Heart right ventricle (tissue), 16 donors: ENCODE measurements at regions not wholly inside any gene's neighbourhood (a gene's known extent, or its start where the extent isn't known, plus 50 kb on each side); places are given as distances from the start of the nearest gene placed in this dataset.

Experiments
- ATAC-seq, 8 donors: fragments of 200-7000 bp; cut with Tn5 transposase; one replicate each; pipeline ENCODE4 v1.9.1; 2020; ENCODE audit warnings: mild to moderate bottlenecking in 8 of 8, moderate library complexity in 8 of 8, moderate number of reproducible peaks in 1 of 8
- DNase-seq, 2 donors: peaks; one replicate each; pipeline ENCODE4 v3.0.0-alpha.2; 2020
- H3K27ac ChIP-seq, 10 donors: fragments of 200-600 bp; sonication (generic) in 2 of 10; one replicate each; pipeline versions ENCODE4 v1.5.0 to v1.8.0; 2020 to 2022; ENCODE audit warnings: mild to moderate bottlenecking in 3 of 10
- H3K27me3 ChIP-seq, 7 donors: fragments of 200-600 bp; one replicate each; pipeline ENCODE4 v1.8.0; 2021 to 2022; ENCODE audit warnings: mild to moderate bottlenecking in 2 of 7
- H3K36me3 ChIP-seq, 9 donors: fragments of 200-600 bp; sonication (generic) in 1 of 9; one replicate each; pipeline versions ENCODE4 v1.5.0 to v1.8.0; 2020 to 2022; ENCODE audit warnings: mild to moderate bottlenecking in 2 of 9
- H3K4me1 ChIP-seq, 9 donors: fragments of 200-600 bp; sonication (generic) in 1 of 9; one replicate each; pipeline versions ENCODE4 v1.5.0 to v1.8.0; 2020 to 2022; ENCODE audit warnings: mild to moderate bottlenecking in 4 of 9
- H3K4me3 ChIP-seq, 10 donors: fragments of 200-600 bp; sonication (generic) in 2 of 10; one replicate each; pipeline versions ENCODE4 v1.5.0 to v1.8.0; 2020 to 2022; ENCODE audit warnings: mild to moderate bottlenecking in 7 of 10, moderate library complexity in 2 of 10
- H3K9me3 ChIP-seq, 11 donors: fragments of 200-600 bp in 10 of 11; sonication (generic) in 2 of 11; one replicate each; pipeline versions ENCODE4 v1.5.0 to v1.8.0; 2013 to 2022; ENCODE audit warnings: mild to moderate bottlenecking in 2 of 11, control low read depth in 1 of 11, moderate library complexity in 1 of 11
- WGBS, 2 donors: extraction: QIAGEN DNeasy Blood & Tissue Kit; methylation state at CpG; one replicate each; pipeline ENCODE4 v1.1.7; 2013; ENCODE audit warnings: inconsistent platforms in 1 of 2; 5-methylcytosine and 5-hydroxymethylcytosine counted together
- intact Hi-C, 10 donors: fragments of 100-400 bp; cut with DNase I; formaldehyde crosslinking; loops; one replicate each; pipeline versions ENCODE4 v1.11.1 to v1.14.2; 2022
- TF ChIP-seq, protein P1 (sequence below), 9 donors: fragments of 200-600 bp; sonication (generic) in 2 of 9; IDR thresholded peaks; one replicate each; pipeline versions ENCODE4 v1.5.0 to v1.8.0; 2021 to 2022; ENCODE audit warnings: antibody characterized with exemption in 9 of 9, mild to moderate bottlenecking in 5 of 9, moderate library complexity in 1 of 9
- donor health status: Arrhythmogenic right ventricular cardiomyopathy.
- donor health status: ischemic (EF 13 %, LVEDD 7.1; RV severe dilation, severe dysfunction).
- donor health status: healthy with polysubstance abuse.
- donor health status: DM: no; HTN: yes; CAD: no.
- donor health status: DM: no; HTN: no; CAD: no.
- donor health status: ischemic (EF 25% LVEDD 6.9; RV normal size, moderate dysfunction).
- donor health status: ischemic (EF 25% LVEDD 5.7; RV mildly dilated, moderate dysfunction).
- donor health status: healthy.
- donor health status: DM: yes; HTN: yes; CAD: no.
- donor health status: Ischemic cardiomyopathy.
- donor health status: ischemic (EF 35%, LVEDD 5.7; RV mildly dilated, moderate dysfunction).
- donor health status: nonischemic (EF 11% LVEDD 7.7; RV severe dilation, severe dysfunction).
- donor health status: DM: yes; HTN: yes; CAD: no.
- donor health status: PGD.
- donor health status: ischemic (EF 29% LVEDD 5.4; RV normal size, mild dysfunction).
- donor health status: nonischemic (EF 23%, LVEDD 6.1; RV moderate dilation, normal function).

GRCh38 chrX:122739770-122740169 is 444.3 kb upstream of the GRIA3 start:
- TF ChIP-seq, protein P1, sequence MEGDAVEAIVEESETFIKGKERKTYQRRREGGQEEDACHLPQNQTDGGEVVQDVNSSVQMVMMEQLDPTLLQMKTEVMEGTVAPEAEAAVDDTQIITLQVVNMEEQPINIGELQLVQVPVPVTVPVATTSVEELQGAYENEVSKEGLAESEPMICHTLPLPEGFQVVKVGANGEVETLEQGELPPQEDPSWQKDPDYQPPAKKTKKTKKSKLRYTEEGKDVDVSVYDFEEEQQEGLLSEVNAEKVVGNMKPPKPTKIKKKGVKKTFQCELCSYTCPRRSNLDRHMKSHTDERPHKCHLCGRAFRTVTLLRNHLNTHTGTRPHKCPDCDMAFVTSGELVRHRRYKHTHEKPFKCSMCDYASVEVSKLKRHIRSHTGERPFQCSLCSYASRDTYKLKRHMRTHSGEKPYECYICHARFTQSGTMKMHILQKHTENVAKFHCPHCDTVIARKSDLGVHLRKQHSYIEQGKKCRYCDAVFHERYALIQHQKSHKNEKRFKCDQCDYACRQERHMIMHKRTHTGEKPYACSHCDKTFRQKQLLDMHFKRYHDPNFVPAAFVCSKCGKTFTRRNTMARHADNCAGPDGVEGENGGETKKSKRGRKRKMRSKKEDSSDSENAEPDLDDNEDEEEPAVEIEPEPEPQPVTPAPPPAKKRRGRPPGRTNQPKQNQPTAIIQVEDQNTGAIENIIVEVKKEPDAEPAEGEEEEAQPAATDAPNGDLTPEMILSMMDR (IDR thresholded peaks at IDR 0.05), result no peak
- H3K4me1 ChIP-seq, result no peaks in the 10 kb centered on the region
- H3K27ac ChIP-seq, result no peak overlapping the region
- intact Hi-C loops, result no loop called here
- no peaks in the 10 kb centered on the region for H3K27me3 ChIP-seq
- ATAC-seq (no peak), DNase-seq (no peak)
- H3K4me3 ChIP-seq, result no peak overlapping the region
- H3K36me3 ChIP-seq, result no peaks in the 10 kb centered on the region
- H3K9me3 ChIP-seq, result peaks cover 0 to 43% (median 0%) of the 10 kb centered on the region in 11 donors
- WGBS, 2 donors, result 4 to 8% methylated on average over 1 of the region's 1 CpG

DNA sequence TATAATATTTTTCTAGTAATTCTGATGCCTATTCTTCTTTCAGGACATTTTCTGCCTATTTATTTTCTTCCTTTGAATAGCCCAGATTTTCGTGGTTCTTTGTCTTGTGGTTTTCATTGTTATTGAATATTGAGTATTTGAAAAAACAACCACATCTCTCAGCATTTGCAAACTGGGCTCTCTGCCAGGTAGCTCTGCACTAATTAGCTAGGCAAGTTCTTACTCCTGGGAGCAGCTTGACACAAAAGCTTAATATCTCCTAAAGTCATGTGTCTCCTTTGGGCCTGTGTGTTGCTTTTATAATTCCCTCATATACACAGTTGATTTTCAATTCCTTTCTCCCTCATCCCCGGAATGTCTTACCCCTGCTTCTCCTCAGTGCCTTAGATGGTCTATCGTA is 413.5 kb upstream of the GRIA3 start:
- TF ChIP-seq, protein P1 (IDR thresholded peaks at IDR 0.05), result no peak
- Histone ChIP-seq H3K4me3 (no peak overlapping the region), H3K9me3 (peaks cover 0 to 21% (median 0%) of the 10 kb centered on the region in 11 donors), H3K4me1 (no peaks in the 10 kb centered on the region), H3K27ac (no peak overlapping the region), H3K27me3 (no peaks in the 10 kb centered on the region), H3K36me3 (no peaks in the 10 kb centered on the region)
- ATAC-seq (no peak), DNase-seq (no peak)
- 62 to 64% methylated on average over 3 of the region's 3 CpGs for WGBS, 2 donors
- intact Hi-C loops, result no loop called here

DNA sequence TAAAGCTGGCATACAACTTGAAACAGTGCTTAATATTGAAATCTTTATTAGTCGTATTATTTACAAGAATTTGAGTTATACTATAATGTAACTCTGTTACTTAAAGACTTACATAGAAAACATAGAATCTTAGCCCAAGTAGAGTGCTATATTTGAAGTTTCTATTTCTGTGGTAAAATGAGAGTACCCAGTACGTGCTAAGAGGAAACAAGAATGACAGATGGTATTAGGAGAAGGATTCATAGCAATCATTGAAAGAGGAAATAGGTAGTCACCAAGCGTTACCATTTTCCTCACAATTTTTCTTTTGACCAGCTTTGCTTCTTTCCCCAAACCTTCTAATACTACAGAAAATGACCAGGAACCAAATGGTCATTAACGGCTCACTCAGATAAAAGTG is 412.1 kb upstream of the GRIA3 start:
- Histone ChIP-seq H3K27me3 (no peaks in the 10 kb centered on the region), H3K27ac (no peak overlapping the region), H3K4me3 (no peak overlapping the region), H3K4me1 (no peaks in the 10 kb centered on the region), H3K9me3 (peaks cover 0 to 24% (median 0%) of the 10 kb centered on the region in 11 donors), H3K36me3 (no peaks in the 10 kb centered on the region)
- TF ChIP-seq, protein P1 (IDR thresholded peaks at IDR 0.05), result no peak
- DNase-seq, result no peak
- WGBS, 2 donors, result 69 to 75% methylated on average over 3 to 4 of the region's 4 CpGs
- intact Hi-C loops, result no loop called here
- no peak for ATAC-seq

GRCh38 chrX:122777766-122778165 is 406.3 kb upstream of the GRIA3 start:
- Histone ChIP-seq H3K36me3 (no peaks in the 10 kb centered on the region), H3K9me3 (peaks cover 0 to 15% (median 0%) of the 10 kb centered on the region in 11 donors), H3K27ac (no peak overlapping the region), H3K27me3 (no peaks in the 10 kb centered on the region), H3K4me3 (no peak overlapping the region), H3K4me1 (no peaks in the 10 kb centered on the region)
- no peak for ATAC-seq
- no peak for DNase-seq
- intact Hi-C loops, result no loop called here
- TF ChIP-seq, protein P1 (IDR thresholded peaks at IDR 0.05), result no peak
- 58 to 66% methylated on average over 3 of the region's 3 CpGs for WGBS, 2 donors
